ENCODE measurements at regions not wholly inside any gene's neighbourhood (a gene's known extent, or its start where the extent isn't known, plus 50 kb on each side); places are given as distances from the start of the nearest gene placed in this dataset.

- no peak overlapping the region for H3K4me3 ChIP-seq
- H3K4me1 ChIP-seq: no peaks in the 10 kb centered on the region
- no peaks in the 10 kb centered on the region for H3K9me3 ChIP-seq
- DNase-seq: no peak
- no peak for TF ChIP-seq CTCF (IDR thresholded peaks at IDR 0.05)
- H3K27me3 ChIP-seq: no peaks in the 10 kb centered on the region
- no peak overlapping the region for H3K27ac ChIP-seq
- no peak for ATAC-seq
- H3K36me3 ChIP-seq: no peaks in the 10 kb centered on the region
- intact Hi-C loops (cut with DNase I): no loop called here
Measured at GRCh38 chr14:28494196-28494595, 272.4 kb upstream of the FOXG1 start.

GRCh38 chr14:28496364-28496763, 270.2 kb upstream of the FOXG1 start:
- Histone ChIP-seq H3K36me3 (no peaks in the 10 kb centered on the region), H3K27me3 (no peaks in the 10 kb centered on the region), H3K27ac (no peak overlapping the region), H3K4me3 (no peak overlapping the region), H3K4me1 (no peaks in the 10 kb centered on the region), H3K9me3 (no peaks in the 10 kb centered on the region)
- no peak for DNase-seq
- no peak for ATAC-seq
- intact Hi-C loops (cut with DNase I): no loop called here
- no peak for TF ChIP-seq CTCF (IDR thresholded peaks at IDR 0.05)

- TF ChIP-seq CTCF (IDR thresholded peaks at IDR 0.05): no peak
- Histone ChIP-seq H3K27me3 (no peaks in the 10 kb centered on the region), H3K4me1 (no peaks in the 10 kb centered on the region), H3K27ac (no peak overlapping the region), H3K36me3 (no peaks in the 10 kb centered on the region), H3K9me3 (no peaks in the 10 kb centered on the region), H3K4me3 (no peak overlapping the region)
- DNase-seq (no peak), ATAC-seq (no peak)
- intact Hi-C loops (cut with DNase I): no loop called here
Measured at GRCh38 chr14:28502517-28502916, 264.1 kb upstream of the FOXG1 start.

- Histone ChIP-seq H3K27ac (no peak overlapping the region), H3K4me1 (no peaks in the 10 kb centered on the region), H3K4me3 (no peak overlapping the region), H3K9me3 (no peaks in the 10 kb centered on the region), H3K36me3 (no peaks in the 10 kb centered on the region), H3K27me3 (no peaks in the 10 kb centered on the region)
- no peak for TF ChIP-seq CTCF (IDR thresholded peaks at IDR 0.05)
- DNase-seq (no peak), ATAC-seq (no peak)
- intact Hi-C loops (cut with DNase I): no loop called here
Measured at GRCh38 chr14:28515571-28515970, 251.0 kb upstream of the FOXG1 start.

- no peaks in the 10 kb centered on the region for H3K9me3 ChIP-seq
- H3K4me3 ChIP-seq: no peak overlapping the region
- intact Hi-C loops (cut with DNase I): no loop called here
- TF ChIP-seq CTCF (IDR thresholded peaks at IDR 0.05): no peak
- no peaks in the 10 kb centered on the region for H3K27me3 ChIP-seq
- H3K4me1 ChIP-seq: no peaks in the 10 kb centered on the region
- no peak overlapping the region for H3K27ac ChIP-seq
- ATAC-seq (peak; percentile 22), DNase-seq (no peak)
- no peaks in the 10 kb centered on the region for H3K36me3 ChIP-seq
Measured at GRCh38 chr14:28536889-28537288, 229.7 kb upstream of the FOXG1 start.

GRCh38 chr14:28542040-28542439, 224.5 kb upstream of the FOXG1 start:
- no peak overlapping the region for H3K27ac ChIP-seq
- no peaks in the 10 kb centered on the region for H3K36me3 ChIP-seq
- no peaks in the 10 kb centered on the region for H3K9me3 ChIP-seq
- ATAC-seq (no peak), DNase-seq (no peak)
- no peaks in the 10 kb centered on the region for H3K4me1 ChIP-seq
- H3K4me3 ChIP-seq: no peak overlapping the region
- TF ChIP-seq CTCF (IDR thresholded peaks at IDR 0.05): no peak
- intact Hi-C loops (cut with DNase I): no loop called here
- no peaks in the 10 kb centered on the region for H3K27me3 ChIP-seq
